Naive B cell (primary cell): ENCODE measurements at regions not wholly inside any gene's neighbourhood (a gene's known extent, or its start where the extent isn't known, plus 50 kb on each side); places are given as distances from the start of the nearest gene placed in this dataset.
A peak's percentile ranks its signal among the peaks of the same experiment; 100 is the strongest.
"Not testable (repeated sequence)": the region's sequence is repeated elsewhere in the genome, so short reads cannot be mapped to it uniquely, and the experiment has no call there.

Source experiments
- ATAC-seq, 2 donors: fragments of 150-1000 bp; cut with Tn5 transposase; 2 replicates each; pipeline ENCODE4 v1.10.0; 2021; ENCODE audit warnings: low read depth in 2 of 2, mild to moderate bottlenecking in 2 of 2, moderate library complexity in 2 of 2
- DNase-seq: peaks from one replicate; pipeline ENCODE4 v3.0.0; 2022
- H3K27ac Mint-ChIP-seq, 6 donors: one replicate each; pipeline ENCODE4 v1.8.0; 2020 to 2022; ENCODE audit warnings: mild to moderate bottlenecking in 6 of 6, mixed read lengths in 6 of 6, moderate library complexity in 5 of 6, inconsistent platforms in 2 of 6
- H3K27me3 Mint-ChIP-seq, 3 donors: one replicate each; pipeline ENCODE4 v1.8.0; 2021 to 2022; ENCODE audit warnings: mixed read lengths in 3 of 3, mild to moderate bottlenecking in 1 of 3
- H3K36me3 Mint-ChIP-seq, 2 donors: one replicate each; pipeline ENCODE4 v1.8.0; 2020 to 2022; ENCODE audit warnings: mixed read lengths in 2 of 2, inconsistent platforms in 1 of 2, mild to moderate bottlenecking in 1 of 2
- H3K4me1 Mint-ChIP-seq, 3 donors: one replicate each; pipeline ENCODE4 v1.8.0; 2020 to 2022; ENCODE audit warnings: mixed read lengths in 3 of 3, inconsistent platforms in 1 of 3, mild to moderate bottlenecking in 1 of 3, moderate library complexity in 1 of 3
- H3K4me3 Mint-ChIP-seq, 8 donors: one replicate each; pipeline ENCODE4 v1.8.0; 2020 to 2022; ENCODE audit warnings: mild to moderate bottlenecking in 8 of 8, mixed read lengths in 8 of 8, moderate library complexity in 8 of 8, inconsistent platforms in 2 of 8
- H3K9me3 Mint-ChIP-seq, 7 donors: one replicate each; pipeline ENCODE4 v1.8.0; 2020 to 2022; ENCODE audit warnings: mixed read lengths in 7 of 7, mild to moderate bottlenecking in 5 of 7, inconsistent platforms in 2 of 7, moderate library complexity in 1 of 7

GRCh38 chr10:22467393-22467792, 122.1 kb downstream of the SPAG6 start:
- DNase-seq, H3K4me3 Mint-ChIP-seq, H3K9me3 Mint-ChIP-seq, H3K36me3 Mint-ChIP-seq, H3K27ac Mint-ChIP-seq, ATAC-seq: not testable (repeated sequence)
- Mint-ChIP-seq H3K27me3 (peaks cover 9 to 11% (median 10%) of the 10 kb centered on the region in 3 donors), H3K4me1 (peaks cover 10 to 20% (median 20%) of the 10 kb centered on the region in 3 donors)

GRCh38 chr10:22468570-22469320, 123.4 kb downstream of the SPAG6 start:
- Mint-ChIP-seq H3K27ac (no peak overlapping the region), H3K36me3 (no peaks in the 10 kb centered on the region), H3K4me1 (peaks cover 7 to 14% (median 10%) of the 10 kb centered on the region in 3 donors), H3K27me3 (peaks cover 18 to 21% (median 20%) of the 10 kb centered on the region in 3 donors), H3K4me3 (no peak overlapping the region), H3K9me3 (peaks cover 0 to 1% (median 0%) of the 10 kb centered on the region in 7 donors)
- ATAC-seq (no peak), DNase-seq (no peak)

GRCh38 chr10:22473044-22473443, 127.7 kb downstream of the SPAG6 start:
- no peak overlapping the region for H3K27ac Mint-ChIP-seq

GRCh38 chr10:22473459-22473858, 128.2 kb downstream of the SPAG6 start:
- ATAC-seq (no peak), DNase-seq (no peak)
- H3K4me3 Mint-ChIP-seq = no peak overlapping the region
- no peaks in the 10 kb centered on the region for H3K36me3 Mint-ChIP-seq
- H3K9me3 Mint-ChIP-seq = peaks cover 0 to 3% (median 0%) of the 10 kb centered on the region in 7 donors
- no peak overlapping the region for H3K27ac Mint-ChIP-seq
- peaks cover 49 to 59% (median 58%) of the 10 kb centered on the region in 3 donors for H3K27me3 Mint-ChIP-seq
- peaks cover 17 to 21% (median 19%) of the 10 kb centered on the region in 3 donors for H3K4me1 Mint-ChIP-seq

More at GRCh38 chr10:22473044-22473443, 127.7 kb downstream of the SPAG6 start:
- DNase-seq (no peak), ATAC-seq (no peak)
- Mint-ChIP-seq H3K36me3 (no peaks in the 10 kb centered on the region), H3K9me3 (peaks cover 0 to 3% (median 0%) of the 10 kb centered on the region in 7 donors), H3K27me3 (peaks cover 45 to 55% (median 54%) of the 10 kb centered on the region in 3 donors), H3K4me1 (peaks cover 15 to 21% (median 19%) of the 10 kb centered on the region in 3 donors), H3K4me3 (no peak overlapping the region)

- Mint-ChIP-seq H3K36me3 (no peaks in the 10 kb centered on the region), H3K27me3 (peaks cover 52 to 61% (median 59%) of the 10 kb centered on the region in 3 donors), H3K27ac (peak overlapping the region in 4 of 6 donors; percentile 36 to 92 (median 82)), H3K4me3 (peak overlapping the region; percentile 85 to 96 (median 94)), H3K4me1 (peaks cover 17 to 21% (median 19%) of the 10 kb centered on the region in 3 donors), H3K9me3 (peaks cover 0 to 3% (median 0%) of the 10 kb centered on the region in 7 donors)
- peak; percentile 19 for DNase-seq
- ATAC-seq = peak; percentile 44 to 63
Measured at GRCh38 chr10:22475651-22476600, 130.6 kb downstream of the SPAG6 start.

- peaks cover 0 to 3% (median 0%) of the 10 kb centered on the region in 7 donors for H3K9me3 Mint-ChIP-seq
- peaks cover 50 to 57% (median 54%) of the 10 kb centered on the region in 3 donors for H3K27me3 Mint-ChIP-seq
- ATAC-seq (peak; percentile 21 to 27), DNase-seq (no peak)
- peak overlapping the region; percentile 79 to 95 (median 86) for H3K4me3 Mint-ChIP-seq
- peaks cover 17 to 21% (median 21%) of the 10 kb centered on the region in 3 donors for H3K4me1 Mint-ChIP-seq
- no peaks in the 10 kb centered on the region for H3K36me3 Mint-ChIP-seq
- peak overlapping the region in 2 of 6 donors; percentile 32 to 76 for H3K27ac Mint-ChIP-seq
Measured at GRCh38 chr10:22476601-22477321, 131.5 kb downstream of the SPAG6 start.

GRCh38 chr10:22477334-22478287, 132.3 kb downstream of the SPAG6 start:
- peak overlapping the region in 1 of 6 donors; percentile 76 for H3K27ac Mint-ChIP-seq
- peak in 1 of 2 donors; percentile 15 for ATAC-seq
- peaks cover 41 to 51% (median 47%) of the 10 kb centered on the region in 3 donors for H3K27me3 Mint-ChIP-seq
- peaks cover 21 to 28% (median 22%) of the 10 kb centered on the region in 3 donors for H3K4me1 Mint-ChIP-seq
- no peak for DNase-seq
- H3K4me3 Mint-ChIP-seq = peak overlapping the region in 7 of 8 donors; percentile 60 to 95 (median 87)
- no peaks in the 10 kb centered on the region for H3K36me3 Mint-ChIP-seq
- peaks cover 0 to 3% (median 0%) of the 10 kb centered on the region in 7 donors for H3K9me3 Mint-ChIP-seq

- Mint-ChIP-seq H3K4me3 (peak overlapping the region in 3 of 8 donors; percentile 21 to 60 (median 32)), H3K27ac (peak overlapping the region in 1 of 6 donors; percentile 15), H3K4me1 (peaks cover 21 to 34% (median 22%) of the 10 kb centered on the region in 3 donors), H3K36me3 (no peaks in the 10 kb centered on the region), H3K9me3 (peaks cover 0 to 3% (median 0%) of the 10 kb centered on the region in 7 donors), H3K27me3 (peaks cover 31 to 43% (median 39%) of the 10 kb centered on the region in 3 donors)
- no peak for DNase-seq
- no peak for ATAC-seq
Measured at GRCh38 chr10:22478555-22479334, 133.4 kb downstream of the SPAG6 start.

GRCh38 chr10:22479419-22479818, 134.1 kb downstream of the SPAG6 start:
- Mint-ChIP-seq H3K36me3 (no peaks in the 10 kb centered on the region), H3K27me3 (peaks cover 27 to 39% (median 38%) of the 10 kb centered on the region in 3 donors), H3K4me1 (peaks cover 21 to 34% (median 22%) of the 10 kb centered on the region in 3 donors), H3K9me3 (peaks cover 0 to 3% (median 0%) of the 10 kb centered on the region in 7 donors), H3K4me3 (peak overlapping the region in 1 of 8 donors; percentile 32), H3K27ac (no peak overlapping the region)
- ATAC-seq (no peak), DNase-seq (no peak)

GRCh38 chr10:22481106-22481505, 135.8 kb downstream of the SPAG6 start:
- Mint-ChIP-seq H3K4me1 (peaks cover 9 to 22% (median 17%) of the 10 kb centered on the region in 3 donors), H3K9me3 (no peaks in the 10 kb centered on the region), H3K27me3 (peaks cover 13 to 23% (median 21%) of the 10 kb centered on the region in 3 donors), H3K36me3 (no peaks in the 10 kb centered on the region), H3K27ac (no peak overlapping the region), H3K4me3 (peak overlapping the region in 1 of 8 donors; percentile 2)
- DNase-seq = no peak
- ATAC-seq = no peak
